Spleen (tissue), 7 donors: ENCODE measurements at regions not wholly inside any gene's neighbourhood (a gene's known extent, or its start where the extent isn't known, plus 50 kb on each side); places are given as distances from the start of the nearest gene placed in this dataset.

Experiments
- CTCF ChIP-seq, 11 experiments: fragments of 200-600 bp in 7 of 11; fragments of 450-650 bp in 4 of 11; sonication (generic) in 4 of 11; IDR thresholded peaks in 8 of 11; conservative IDR thresholded peaks in 3 of 11; 1 replicate in 7 of 11; 2 replicates in 4 of 11; pipeline versions ENCODE4 v1.4.0 to v1.8.0; 2016 to 2021; ENCODE audit warnings: antibody characterized with exemption in 11 of 11, inconsistent platforms in 4 of 11, mild to moderate bottlenecking in 1 of 11
- POLR2A ChIP-seq, 3 donors: fragments of 450-650 bp; IDR thresholded peaks; one replicate each; pipeline ENCODE4 v1.5.1; 2017; ENCODE audit warnings: antibody characterized with exemption in 3 of 3, mild to moderate bottlenecking in 1 of 3
- donor health status: DM: no; HTN: no; CAD: no; lungs with moderate emphysema.
- donor health status: DM: no; HTN: no; CAD: no.
- donor health status: DM: no; HTN: no; CAD: no.

DNA sequence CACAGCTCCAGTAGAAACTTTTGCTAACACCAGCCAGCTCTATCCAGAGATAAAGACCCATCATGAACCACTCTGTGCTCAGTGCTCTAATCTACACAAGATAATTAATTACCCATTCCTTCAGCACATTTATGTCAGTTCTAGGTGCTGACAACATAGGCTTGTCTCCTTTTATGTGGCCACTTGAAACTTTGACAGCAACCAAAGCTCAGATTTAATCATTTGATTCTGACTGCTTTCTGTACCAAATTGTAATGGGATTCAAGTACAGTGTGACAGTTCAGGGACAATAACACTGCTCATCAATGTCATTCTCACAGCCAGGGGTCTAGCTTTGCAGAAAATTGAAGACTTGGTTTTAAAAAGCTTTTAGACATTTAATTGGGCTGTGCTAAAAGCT, 266.6 kb downstream of the KCTD12 start:
- no peak for TF ChIP-seq POLR2A (IDR thresholded peaks at IDR 0.05)
- TF ChIP-seq CTCF (IDR thresholded peaks at IDR 0.05 in 8 of 11, conservative IDR thresholded peaks at IDR 0.05 in 3 of 11): no peak
